Kidney (tissue), 13 donors: ENCODE measurements at regions not wholly inside any gene's neighbourhood (a gene's known extent, or its start where the extent isn't known, plus 50 kb on each side); places are given as distances from the start of the nearest gene placed in this dataset.

Source experiments
- DNase-seq, 5 donors: peaks; one replicate each; pipeline ENCODE4 v3.0.0-alpha.2; 2013 to 2020
- FAIRE-seq: peaks from 2 replicates; lab custom pipeline; 2012; peaks lifted over from hg19 to GRCh38; lab: Jason Lieb, UNC
- H3K27ac ChIP-seq, 2 donors: one replicate each; pipeline ENCODE4 v1.7.0; 2013; ENCODE audit warnings: low read depth in 2 of 2, low read length in 2 of 2, inconsistent platforms in 1 of 2
- H3K27me3 ChIP-seq: one replicate; pipeline ENCODE4 v1.7.1; 2013; ENCODE audit warnings: low read length, inconsistent platforms; ENCODE audit not compliant: control insufficient read depth, insufficient read depth
- H3K36me3 ChIP-seq, 3 donors: one replicate each; pipeline versions ENCODE4 v1.7.0 to v1.7.1; 2013; ENCODE audit warnings: low read length in 3 of 3, control low read depth in 1 of 3, inconsistent platforms in 1 of 3; ENCODE audit not compliant: insufficient read depth in 3 of 3, control insufficient read depth in 2 of 3
- H3K4me1 ChIP-seq, 3 donors: one replicate each; pipeline versions ENCODE4 v1.7.0 to v1.7.1; 2013; ENCODE audit warnings: low read length in 3 of 3, inconsistent platforms in 1 of 3, low read depth in 1 of 3; ENCODE audit not compliant: control insufficient read depth in 2 of 3, insufficient read depth in 2 of 3
- H3K4me3 ChIP-seq, 3 donors: one replicate each; pipeline versions ENCODE4 v1.7.0 to v1.8.1; 2013; ENCODE audit warnings: low read length in 3 of 3, control low read depth in 1 of 3, inconsistent platforms in 1 of 3
- H3K9ac ChIP-seq, 3 donors: one replicate each; pipeline versions ENCODE4 v1.7.0 to v1.7.1; 2013; ENCODE audit warnings: low read length in 3 of 3, control low read depth in 1 of 3, inconsistent platforms in 1 of 3
- H3K9me3 ChIP-seq, 3 donors: one replicate each; pipeline versions ENCODE4 v1.7.0 to v1.7.1; 2013; ENCODE audit warnings: low read length in 3 of 3, control low read depth in 1 of 3, inconsistent platforms in 1 of 3; ENCODE audit not compliant: control insufficient read depth in 2 of 3, insufficient read depth in 1 of 3
- intact Hi-C: fragments of 100-400 bp; cut with DNase I; formaldehyde crosslinking; loops from one replicate; pipeline ENCODE4 v1.11.1; 2022
- TF ChIP-seq, protein P1 (sequence below): IDR thresholded peaks from 3 replicates; pipeline ENCODE4 v1.5.1; 2012; ENCODE audit warnings: mild to moderate bottlenecking, moderate library complexity, borderline replicate concordance; ENCODE audit not compliant: insufficient read depth; ENCODE audit errors: extremely low read depth
- donor health status: control.
- donor health status: control.
- donor health status: control.
- donor health status: control.
- donor health status: control.
- donor health status: DM: yes; HTN: yes; CAD: no.
- donor health status: Normal renal cell carcinoma (clear cell type).

GRCh38 chr2:43098539-43098938, 127.9 kb downstream of the ZFP36L2 start:
- no peak overlapping the region for H3K9ac ChIP-seq
- no peaks in the 10 kb centered on the region for H3K36me3 ChIP-seq
- no peak for FAIRE-seq
- H3K27me3 ChIP-seq, result no peaks in the 10 kb centered on the region
- H3K9me3 ChIP-seq, result no peaks in the 10 kb centered on the region
- peaks cover 0 to 10% (median 3%) of the 10 kb centered on the region in 3 donors for H3K4me1 ChIP-seq
- H3K4me3 ChIP-seq, result no peak overlapping the region
- peak in 1 of 5 donors; percentile 22 for DNase-seq
- TF ChIP-seq, protein P1, sequence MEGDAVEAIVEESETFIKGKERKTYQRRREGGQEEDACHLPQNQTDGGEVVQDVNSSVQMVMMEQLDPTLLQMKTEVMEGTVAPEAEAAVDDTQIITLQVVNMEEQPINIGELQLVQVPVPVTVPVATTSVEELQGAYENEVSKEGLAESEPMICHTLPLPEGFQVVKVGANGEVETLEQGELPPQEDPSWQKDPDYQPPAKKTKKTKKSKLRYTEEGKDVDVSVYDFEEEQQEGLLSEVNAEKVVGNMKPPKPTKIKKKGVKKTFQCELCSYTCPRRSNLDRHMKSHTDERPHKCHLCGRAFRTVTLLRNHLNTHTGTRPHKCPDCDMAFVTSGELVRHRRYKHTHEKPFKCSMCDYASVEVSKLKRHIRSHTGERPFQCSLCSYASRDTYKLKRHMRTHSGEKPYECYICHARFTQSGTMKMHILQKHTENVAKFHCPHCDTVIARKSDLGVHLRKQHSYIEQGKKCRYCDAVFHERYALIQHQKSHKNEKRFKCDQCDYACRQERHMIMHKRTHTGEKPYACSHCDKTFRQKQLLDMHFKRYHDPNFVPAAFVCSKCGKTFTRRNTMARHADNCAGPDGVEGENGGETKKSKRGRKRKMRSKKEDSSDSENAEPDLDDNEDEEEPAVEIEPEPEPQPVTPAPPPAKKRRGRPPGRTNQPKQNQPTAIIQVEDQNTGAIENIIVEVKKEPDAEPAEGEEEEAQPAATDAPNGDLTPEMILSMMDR, result no peak
- intact Hi-C loops, result no loop called here
- H3K27ac ChIP-seq, result no peak overlapping the region

DNA sequence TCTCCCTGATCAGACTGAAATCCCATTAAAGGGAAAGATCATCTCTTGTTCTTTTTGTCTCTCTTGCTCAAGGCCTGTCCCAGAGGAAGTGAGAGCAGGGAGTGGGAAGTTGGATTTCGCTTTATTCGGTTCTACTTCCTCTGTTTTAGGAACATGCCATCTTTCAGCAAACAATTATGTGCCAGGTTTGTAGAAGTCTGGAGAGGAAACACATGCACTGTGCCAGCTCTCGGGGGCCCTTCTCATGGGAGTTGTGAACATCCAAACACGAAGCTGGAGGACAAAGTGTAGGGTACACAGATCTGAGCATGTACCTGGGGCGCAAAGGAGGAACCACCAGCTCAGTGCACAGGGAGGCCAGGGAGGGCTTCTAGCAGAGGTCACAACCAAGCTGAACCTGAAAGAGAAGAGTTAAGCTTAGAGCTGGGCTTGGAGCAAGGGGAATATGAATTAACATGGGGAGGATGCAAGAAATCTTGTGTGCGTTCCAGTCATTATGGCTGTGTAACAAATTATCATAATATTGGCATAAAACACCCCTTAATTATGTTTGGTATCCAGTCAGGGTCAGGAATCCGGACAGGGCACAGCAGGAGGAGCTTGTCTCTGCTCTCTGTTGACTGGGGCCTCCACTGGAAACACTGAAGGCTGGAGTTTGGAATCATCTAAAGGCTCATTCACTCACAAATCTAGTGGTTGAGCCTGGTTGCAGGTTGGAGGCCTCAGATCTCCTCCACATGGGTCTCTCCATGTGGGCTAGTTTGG, 128.6 kb downstream of the ZFP36L2 start:
- peaks cover 0 to 10% (median 3%) of the 10 kb centered on the region in 3 donors for H3K4me1 ChIP-seq
- no peaks in the 10 kb centered on the region for H3K27me3 ChIP-seq
- intact Hi-C loops, result no loop called here
- H3K4me3 ChIP-seq, result no peak overlapping the region
- H3K36me3 ChIP-seq, result no peaks in the 10 kb centered on the region
- TF ChIP-seq, protein P1, result no peak
- H3K27ac ChIP-seq, result no peak overlapping the region
- H3K9ac ChIP-seq, result no peak overlapping the region
- FAIRE-seq (no peak), DNase-seq (peak in 1 of 5 donors; percentile 13)
- no peaks in the 10 kb centered on the region for H3K9me3 ChIP-seq

- Histone ChIP-seq H3K27ac (no peak overlapping the region), H3K4me1 (peaks cover 0 to 2% (median 0%) of the 10 kb centered on the region in 3 donors), H3K9ac (no peak overlapping the region), H3K36me3 (no peaks in the 10 kb centered on the region), H3K9me3 (no peaks in the 10 kb centered on the region), H3K27me3 (no peaks in the 10 kb centered on the region), H3K4me3 (no peak overlapping the region)
- FAIRE-seq, result no peak
- TF ChIP-seq, protein P1, result no peak
- intact Hi-C loops, result no loop called here
- no peak for DNase-seq
Observed at GRCh38 chr2:43095533-43096295, 130.7 kb downstream of the ZFP36L2 start.
